ENCODE measurements at regions not wholly inside any gene's neighbourhood (a gene's known extent, or its start where the extent isn't known, plus 50 kb on each side); places are given as distances from the start of the nearest gene placed in this dataset.

GRCh38 chr10:3290550-3290949, 118.0 kb upstream of the PITRM1 start:
- DNase-seq, result no peak

DNA sequence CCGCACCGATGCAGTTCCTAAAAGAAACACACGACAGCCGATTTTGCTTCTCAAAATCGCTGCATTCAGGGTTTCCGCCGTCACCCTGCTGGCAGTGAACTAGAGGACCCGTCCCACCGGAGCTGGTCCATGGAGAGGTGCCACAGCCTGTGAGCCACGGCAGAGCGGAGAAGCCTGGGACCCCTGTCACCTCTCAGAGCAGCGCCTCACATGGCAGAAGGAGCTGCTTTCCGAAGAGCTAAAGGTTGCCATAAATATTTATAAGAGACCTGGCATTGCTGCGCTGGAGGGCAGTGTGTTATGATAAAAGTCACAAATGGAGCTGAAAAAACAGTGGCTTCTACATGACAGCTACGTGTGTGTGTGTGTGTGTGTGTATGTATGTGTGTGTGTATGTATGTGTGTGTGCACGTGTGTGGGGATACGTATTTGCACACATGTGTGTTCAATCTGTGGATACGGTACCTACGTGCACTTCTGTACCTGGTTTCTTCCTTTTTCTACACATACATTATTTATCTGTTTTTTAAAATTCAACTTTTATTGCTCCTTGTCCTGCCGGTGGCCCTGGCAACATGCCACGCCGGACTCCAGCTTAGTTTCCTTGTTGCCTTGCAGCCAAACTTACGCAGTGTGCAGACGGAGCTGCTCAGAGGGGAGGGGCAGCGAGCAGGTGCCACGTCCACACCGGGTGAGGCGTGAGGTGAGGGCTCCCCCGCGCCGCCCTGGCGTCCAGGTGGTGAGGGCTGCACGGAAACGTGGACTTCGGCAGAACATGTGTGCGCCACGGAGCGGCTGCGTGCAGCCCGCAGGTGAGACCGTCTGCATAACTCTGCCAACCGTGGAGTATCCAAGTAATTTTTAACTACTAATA, 115.2 kb upstream of the PITRM1 start:
- DNase-seq, result no peak

GRCh38 chr10:3282674-3283017, 110.1 kb upstream of the PITRM1 start:
- no peak for DNase-seq

GRCh38 chr10:3281941-3282673, 109.5 kb upstream of the PITRM1 start:
- DNase-seq, result no peak

- no peak for DNase-seq
Observed at GRCh38 chr10:3278771-3279170, 106.2 kb upstream of the PITRM1 start.

DNA sequence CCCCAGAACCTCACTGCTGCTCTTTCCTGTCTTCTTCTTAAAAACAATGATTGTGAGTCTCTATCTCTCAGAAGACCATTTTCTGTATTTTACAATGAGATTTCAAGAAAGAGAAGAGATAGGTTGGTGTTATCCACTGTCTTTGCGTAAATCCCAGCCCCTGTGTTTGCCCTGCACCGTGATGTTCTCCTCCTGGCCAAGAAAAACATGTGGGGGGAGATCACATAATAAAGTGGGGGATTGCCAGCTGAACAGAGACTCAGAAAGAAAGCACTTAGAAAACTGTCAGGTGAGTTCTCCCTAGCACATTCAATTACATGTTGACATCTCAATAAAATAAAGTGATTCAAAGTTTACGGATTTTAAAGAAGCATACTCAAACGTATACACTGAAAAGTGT, 105.0 kb upstream of the PITRM1 start:
- DNase-seq, result no peak

GRCh38 chr10:3274414-3274813, 101.8 kb upstream of the PITRM1 start:
- DNase-seq, result no peak

- DNase-seq, result no peak
Observed at GRCh38 chr10:3273966-3274365, 101.4 kb upstream of the PITRM1 start.

DNA sequence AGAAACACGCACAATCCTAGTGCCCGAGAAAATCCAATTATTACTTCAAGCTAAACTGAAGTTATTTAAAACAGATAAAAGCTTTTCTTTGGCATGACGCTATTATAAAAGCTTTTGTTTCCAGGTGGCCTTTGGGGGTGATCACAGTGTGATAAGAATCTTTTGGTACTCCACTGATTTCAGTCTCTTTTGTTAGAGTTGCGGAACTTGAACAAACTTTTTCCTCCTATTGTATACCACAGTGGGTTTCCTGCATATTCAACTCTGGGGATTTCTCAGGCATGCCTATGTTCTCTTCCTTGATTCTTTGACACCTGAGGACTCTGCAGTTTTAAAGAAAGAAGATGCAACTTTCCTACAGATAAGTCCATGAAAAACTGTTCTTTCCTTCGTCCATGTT, 99.7 kb upstream of the PITRM1 start:
- no peak for DNase-seq

DNA sequence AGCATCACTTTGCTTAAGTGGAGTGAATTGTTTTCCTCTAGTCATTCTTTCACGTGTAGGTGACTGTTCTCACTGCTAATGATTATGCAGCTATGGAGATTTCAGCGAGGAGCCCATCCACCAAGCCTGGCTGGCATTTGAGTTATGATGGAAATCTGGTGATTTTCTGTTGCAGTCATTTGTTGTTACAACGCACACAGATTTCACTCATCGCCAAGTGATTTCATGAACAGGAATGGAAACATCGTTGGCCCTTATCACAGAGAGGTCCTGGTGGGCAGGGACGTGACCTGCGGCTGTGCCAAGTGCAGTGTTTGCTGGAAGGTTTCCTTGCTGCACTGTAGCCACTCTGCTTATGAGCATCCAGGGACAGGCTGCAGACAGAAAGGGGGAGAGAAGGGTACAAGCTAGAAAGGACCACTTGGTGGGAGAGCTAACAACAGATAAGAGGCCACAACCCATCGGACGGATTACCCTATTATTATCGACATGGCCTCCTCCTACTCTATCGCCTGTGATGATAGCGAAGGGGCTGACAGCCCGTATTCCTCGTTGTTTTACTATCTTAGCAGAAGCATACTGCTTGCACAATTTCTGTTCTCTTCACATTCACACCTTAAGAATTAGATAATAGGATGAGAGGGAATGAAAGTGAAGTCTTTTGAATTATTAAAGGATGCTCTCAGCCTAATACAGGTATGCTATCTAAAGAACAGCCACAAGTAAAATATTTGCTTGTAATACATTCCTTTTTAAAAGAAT, 99.0 kb upstream of the PITRM1 start:
- no peak for DNase-seq

DNA sequence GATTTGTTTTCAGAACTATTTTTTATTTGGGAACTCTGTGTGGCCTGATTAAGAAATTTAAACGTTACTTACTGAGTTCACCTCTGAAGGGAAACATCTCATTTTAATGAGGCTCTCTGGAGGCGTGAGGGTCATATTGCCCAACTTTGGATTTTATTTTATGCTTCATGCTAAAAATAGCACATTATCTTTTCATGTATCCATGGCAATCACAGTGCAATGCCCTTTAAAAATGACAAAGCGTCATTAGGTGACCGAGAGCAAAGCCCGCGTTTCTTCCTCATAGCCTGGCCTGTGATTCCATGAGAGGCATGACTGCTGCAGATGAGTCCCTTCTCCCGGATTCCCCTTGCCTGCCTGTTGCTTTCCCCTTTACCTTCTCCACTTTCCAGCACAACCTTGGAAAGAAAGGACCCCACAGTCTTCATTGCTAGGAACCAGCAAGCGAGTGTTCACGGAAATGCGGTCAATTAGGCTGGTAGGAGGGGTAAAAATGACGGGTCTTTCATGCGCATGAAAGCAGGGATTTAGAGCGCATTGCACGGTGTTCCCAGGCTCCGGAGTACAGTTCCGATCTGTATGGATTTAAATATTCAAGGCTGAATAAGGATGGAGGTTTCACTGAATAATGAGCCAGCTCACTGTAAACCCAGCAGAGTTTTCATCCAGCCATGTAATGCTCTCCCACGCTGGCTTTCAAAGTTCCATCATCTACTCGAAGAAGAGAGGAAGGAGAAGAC, 98.2 kb upstream of the PITRM1 start:
- no peak for DNase-seq

- DNase-seq, result no peak
Observed at GRCh38 chr10:3268025-3268424, 95.4 kb upstream of the PITRM1 start.

GRCh38 chr10:3265088-3265487, 92.5 kb upstream of the PITRM1 start:
- no peak for DNase-seq

- no peak for DNase-seq
Observed at GRCh38 chr10:3264161-3264761, 91.7 kb upstream of the PITRM1 start.

DNA sequence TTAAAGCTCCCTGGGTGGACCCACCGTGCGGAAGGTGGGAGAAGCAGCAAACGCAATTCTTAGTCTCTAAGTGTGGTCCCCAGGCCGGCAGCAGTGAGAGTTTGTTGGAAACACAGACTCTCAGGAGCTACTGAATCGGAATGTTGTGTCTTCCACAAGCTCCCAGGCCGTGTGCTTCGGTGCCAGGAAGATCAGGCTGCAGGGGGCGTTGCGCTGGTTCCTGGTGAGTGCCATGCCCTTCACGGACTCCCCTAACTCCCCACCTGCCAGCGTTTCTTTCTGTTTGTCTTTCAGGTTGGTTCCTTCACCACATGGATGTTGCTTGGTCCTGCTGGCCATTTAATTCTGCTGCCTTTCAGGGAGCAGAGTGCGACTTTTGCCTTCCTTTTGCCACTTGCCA, 91.2 kb upstream of the PITRM1 start:
- DNase-seq, result no peak

GRCh38 chr10:3263082-3263481, 90.5 kb upstream of the PITRM1 start:
- DNase-seq, result no peak

GRCh38 chr10:3261921-3262320, 89.3 kb upstream of the PITRM1 start:
- DNase-seq, result no peak

DNA sequence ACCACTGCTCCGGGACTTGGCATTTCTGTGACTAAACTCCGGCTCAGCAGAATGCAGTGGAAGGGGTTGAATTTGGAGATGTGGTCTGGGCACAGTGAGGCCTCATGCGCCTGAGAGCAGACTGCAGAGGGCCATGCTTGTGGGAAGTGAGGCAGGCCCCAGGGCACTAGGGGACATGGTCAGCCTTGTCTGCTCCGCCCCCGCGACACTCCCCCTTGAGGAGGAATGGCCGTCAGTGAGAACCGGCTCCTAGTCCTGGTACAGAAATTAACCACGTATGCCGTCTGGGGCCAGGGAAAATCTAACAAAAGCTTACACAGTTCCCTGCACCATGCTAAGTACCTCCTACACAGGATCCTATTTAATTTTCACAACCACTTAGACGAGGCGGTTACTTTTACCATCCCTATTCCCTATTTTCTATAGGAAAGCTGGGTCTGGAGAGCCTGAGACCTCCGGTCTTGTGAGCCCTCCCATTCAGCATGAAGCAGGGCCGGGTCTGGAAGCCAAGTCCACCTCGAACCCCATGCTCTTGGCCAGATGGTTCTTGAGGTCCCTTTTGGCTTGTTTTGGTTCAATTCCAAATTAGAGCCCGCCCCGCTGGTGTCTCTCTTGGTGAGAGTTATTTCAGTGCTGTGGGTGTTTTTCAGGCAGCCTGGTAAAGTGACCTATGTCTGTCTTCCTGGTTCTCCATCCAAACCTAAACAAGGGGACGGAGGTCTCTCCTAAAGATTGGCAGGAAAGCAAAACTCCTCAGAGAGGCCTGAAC, 87.7 kb upstream of the PITRM1 start:
- DNase-seq, result no peak

DNA sequence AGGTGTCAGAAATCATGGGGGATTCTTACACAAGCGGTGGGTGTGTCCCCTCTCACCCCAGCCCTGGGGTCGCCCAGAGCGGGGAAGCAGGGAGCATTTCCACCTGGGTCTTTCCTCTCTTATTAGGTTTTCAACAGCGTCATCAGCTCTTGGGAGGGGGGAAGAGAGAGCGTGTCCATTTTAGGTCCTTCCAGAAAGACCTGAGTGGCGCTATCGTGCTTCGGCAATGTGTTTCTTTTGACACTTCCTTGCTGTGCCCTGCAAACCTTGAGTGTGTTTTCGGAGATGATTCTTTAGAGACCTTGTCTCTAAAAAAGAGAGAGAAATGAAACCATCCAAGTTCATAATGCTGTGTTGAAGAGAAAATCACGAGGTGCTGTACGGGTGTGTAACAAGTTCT, 86.9 kb upstream of the PITRM1 start:
- DNase-seq, result no peak

DNA sequence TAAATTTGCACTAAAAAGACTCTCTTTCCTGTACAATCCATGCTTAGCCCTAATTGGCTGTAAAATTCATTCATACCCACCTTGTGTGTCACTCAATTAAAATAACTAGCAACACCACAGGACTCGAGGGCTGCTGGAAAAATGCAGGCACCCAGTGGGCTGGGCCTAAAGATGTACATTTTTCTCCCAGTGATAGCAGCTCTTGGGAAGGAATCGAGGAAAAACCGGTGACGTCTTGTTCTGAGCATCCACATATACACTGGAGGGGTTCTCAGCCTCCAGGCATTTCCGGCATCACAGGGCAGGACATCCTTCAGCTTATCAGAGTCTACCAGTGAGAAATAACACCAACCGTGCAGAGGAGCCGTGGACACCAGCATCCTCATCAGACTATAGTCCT, 85.8 kb upstream of the PITRM1 start:
- DNase-seq, result no peak

GRCh38 chr10:3255616-3256015, 83.0 kb upstream of the PITRM1 start:
- no peak for DNase-seq

GRCh38 chr10:3255075-3255474, 82.5 kb upstream of the PITRM1 start:
- DNase-seq, result no peak

Measured in stimulated activated CD4-positive, alpha-beta T cell treated with anti-CD3 and anti-CD28 coated beads, Interleukin-2, amount 100 ng/mL, for 48 hours (primary cell).